ENCODE measurements at regions not wholly inside any gene's neighbourhood (a gene's known extent, or its start where the extent isn't known, plus 50 kb on each side); places are given as distances from the start of the nearest gene placed in this dataset.
A peak's percentile ranks its signal among the peaks of the same experiment; 100 is the strongest.
"Not testable (repeated sequence)": the region's sequence is repeated elsewhere in the genome, so short reads cannot be mapped to it uniquely, and the experiment has no call there.

DNA sequence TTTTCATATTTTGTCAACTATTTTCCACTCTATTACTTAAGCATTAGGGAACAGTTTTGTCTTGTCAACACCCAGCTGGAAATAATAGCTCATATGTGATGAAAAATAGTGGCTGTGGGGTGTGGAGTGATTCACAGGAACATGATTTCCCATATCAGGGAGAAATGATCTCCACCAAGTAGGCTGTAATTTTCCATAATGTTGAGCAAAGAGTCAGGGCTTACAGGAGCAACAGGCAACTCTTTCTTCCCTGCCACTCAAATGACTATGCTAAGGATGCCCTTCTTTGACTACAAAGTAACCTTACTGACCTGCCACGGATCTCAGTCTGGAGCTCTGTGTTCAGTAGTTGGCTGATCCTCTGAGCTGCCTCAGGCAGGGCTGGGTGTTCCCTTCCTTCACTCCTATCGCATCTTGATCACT lies 90.0 kb upstream of the GATB start:
- Mint-ChIP-seq H3K27ac (no peak overlapping the region), H3K4me3 (no peak overlapping the region), H3K4me1 (peaks cover 0 to 5% of the 10 kb centered on the region in 2 donors), H3K27me3 (peaks cover 12 to 14% of the 10 kb centered on the region in 2 donors), H3K36me3 (no peaks in the 10 kb centered on the region), H3K9me3 (no peaks in the 10 kb centered on the region)
- ATAC-seq (replicated peaks): no peak
- no peak for DNase-seq

DNA sequence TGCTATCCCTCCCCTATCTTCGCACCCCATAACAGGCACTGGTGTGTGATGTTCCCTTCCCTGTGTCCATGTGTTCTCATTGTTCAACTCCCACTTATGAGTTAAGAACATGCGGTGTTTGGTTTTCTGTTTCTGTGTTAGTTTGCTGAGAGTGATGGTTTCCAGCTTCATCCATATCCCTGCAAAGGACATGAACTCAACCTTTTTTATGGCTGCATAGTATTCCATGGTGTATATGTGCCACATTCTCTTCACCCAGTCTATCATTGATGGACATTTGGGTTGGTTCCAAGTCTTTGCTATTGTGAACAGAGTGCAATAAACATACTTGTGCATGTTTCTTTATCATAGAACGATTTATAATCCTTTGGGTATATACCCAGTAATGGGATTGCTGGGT lies 84.7 kb upstream of the GATB start:
- not testable (repeated sequence) for DNase-seq; H3K36me3 Mint-ChIP-seq; ATAC-seq (replicated peaks); H3K4me3 Mint-ChIP-seq; H3K9me3 Mint-ChIP-seq; H3K4me1 Mint-ChIP-seq; H3K27ac Mint-ChIP-seq
- H3K27me3 Mint-ChIP-seq: peaks cover 4 to 21% of the 10 kb centered on the region in 2 donors

DNA sequence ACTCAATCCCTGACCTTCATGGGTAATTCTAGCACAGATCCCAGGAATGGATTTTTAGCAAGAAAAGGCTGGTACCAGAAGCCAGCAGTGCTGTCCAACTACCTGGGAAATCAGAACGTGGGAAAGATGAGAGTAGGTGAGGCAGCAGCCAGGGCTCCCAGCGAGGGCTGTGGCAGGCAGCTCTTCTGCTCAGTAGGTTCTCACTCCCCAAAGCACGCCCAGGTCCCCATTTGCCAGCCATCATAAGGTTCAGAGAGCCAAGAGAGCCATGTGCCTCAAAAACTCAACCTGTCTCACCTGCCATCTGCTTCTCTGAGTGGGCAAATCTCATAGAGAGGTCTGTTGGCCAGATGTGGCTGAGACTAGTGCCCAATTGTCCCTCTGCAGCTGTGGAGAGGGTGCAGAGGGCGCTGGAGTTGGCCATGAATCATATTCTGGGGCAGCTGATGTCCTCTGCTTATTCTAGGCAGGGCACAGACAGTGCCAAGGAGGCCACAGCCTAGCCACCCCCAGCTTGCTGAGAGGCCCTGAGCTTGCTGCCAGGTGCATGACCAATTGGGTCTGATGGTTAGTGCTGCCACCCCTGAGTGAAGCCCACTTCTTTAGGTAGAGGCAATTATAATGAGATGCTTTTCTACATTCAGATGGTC lies 81.7 kb upstream of the GATB start:
- Mint-ChIP-seq H3K4me3 (no peak overlapping the region), H3K36me3 (no peaks in the 10 kb centered on the region), H3K9me3 (peaks cover 2 to 3% of the 10 kb centered on the region in 2 donors), H3K27me3 (peaks cover 4 to 10% of the 10 kb centered on the region in 2 donors), H3K27ac (no peak overlapping the region), H3K4me1 (no peaks in the 10 kb centered on the region)
- DNase-seq: no peak
- no peak for ATAC-seq (replicated peaks)

DNA sequence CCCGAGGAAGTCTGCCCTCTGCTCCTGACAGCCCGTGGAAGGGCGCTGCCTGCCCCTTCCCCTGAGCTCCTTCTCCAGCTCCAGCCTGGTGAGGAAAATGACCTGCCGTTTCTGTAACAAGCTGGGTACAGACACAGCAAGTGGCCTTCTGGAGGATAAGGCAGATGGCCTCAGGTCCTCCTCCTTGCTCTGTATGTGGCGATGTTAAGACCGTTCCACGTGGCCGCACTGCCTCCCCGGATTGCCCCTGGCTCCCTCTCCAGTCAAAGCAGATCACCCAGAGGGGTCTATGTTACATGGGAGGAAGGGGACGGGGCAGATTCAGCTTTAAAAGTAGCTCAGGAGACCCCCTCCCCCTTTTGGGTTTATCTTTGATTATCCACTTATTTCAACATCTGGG lies 80.3 kb upstream of the GATB start:
- no peak overlapping the region for H3K4me3 Mint-ChIP-seq
- DNase-seq (no peak), ATAC-seq (replicated peaks) (no peak)
- H3K36me3 Mint-ChIP-seq: no peaks in the 10 kb centered on the region
- no peaks in the 10 kb centered on the region for H3K4me1 Mint-ChIP-seq
- peaks cover 2 to 3% of the 10 kb centered on the region in 2 donors for H3K9me3 Mint-ChIP-seq
- H3K27ac Mint-ChIP-seq: no peak overlapping the region
- H3K27me3 Mint-ChIP-seq: peaks cover 3 to 9% of the 10 kb centered on the region in 2 donors

DNA sequence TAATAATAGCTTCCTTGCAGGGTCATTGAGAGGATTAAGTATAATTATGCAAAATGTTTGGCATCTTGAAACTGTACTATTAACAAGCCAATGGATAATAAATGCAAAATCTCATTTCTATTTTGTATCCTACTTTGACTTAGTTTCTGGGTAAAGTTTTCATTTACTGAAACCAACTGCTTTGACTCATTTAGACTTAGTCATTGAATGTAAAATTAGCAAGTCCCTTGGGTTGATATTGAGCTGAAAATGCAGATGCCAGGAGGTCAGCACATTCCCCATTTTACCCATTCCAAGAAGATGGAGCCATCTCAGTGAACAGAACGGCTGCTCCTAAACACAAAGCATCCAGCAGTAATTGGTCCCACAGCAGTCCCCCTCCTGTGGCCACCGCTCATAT lies 74.7 kb upstream of the GATB start:
- Mint-ChIP-seq H3K9me3 (no peaks in the 10 kb centered on the region), H3K4me3 (no peak overlapping the region), H3K36me3 (no peaks in the 10 kb centered on the region), H3K27me3 (peaks cover 0 to 5% of the 10 kb centered on the region in 2 donors), H3K27ac (no peak overlapping the region), H3K4me1 (no peaks in the 10 kb centered on the region)
- ATAC-seq (replicated peaks) (no peak), DNase-seq (no peak)

DNA sequence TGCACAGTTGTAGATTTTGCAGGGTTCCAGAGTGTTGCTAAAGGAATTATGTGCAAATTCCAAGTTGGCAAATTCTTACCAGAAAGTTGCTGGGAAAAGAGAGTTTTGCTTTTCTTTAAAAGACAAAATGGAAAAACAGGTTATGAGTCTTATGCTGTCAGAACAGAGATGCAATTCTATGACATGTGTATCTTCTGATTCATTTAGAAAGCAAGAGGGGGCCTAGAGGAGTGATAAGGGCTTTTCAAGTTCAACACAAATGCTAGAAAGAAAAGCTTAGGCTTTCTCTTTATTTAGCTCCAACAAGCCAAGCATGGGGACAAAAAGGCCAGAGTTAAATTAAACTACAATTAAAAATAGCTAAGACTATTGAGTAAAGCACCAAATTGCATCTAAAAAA lies 72.4 kb upstream of the GATB start:
- Mint-ChIP-seq H3K9me3 (no peaks in the 10 kb centered on the region), H3K36me3 (no peaks in the 10 kb centered on the region), H3K4me1 (no peaks in the 10 kb centered on the region), H3K4me3 (no peak overlapping the region), H3K27me3 (peaks cover 0 to 5% of the 10 kb centered on the region in 2 donors), H3K27ac (no peak overlapping the region)
- ATAC-seq (replicated peaks) (peak in 1 of 2 donors; percentile 31), DNase-seq (no peak)

DNA sequence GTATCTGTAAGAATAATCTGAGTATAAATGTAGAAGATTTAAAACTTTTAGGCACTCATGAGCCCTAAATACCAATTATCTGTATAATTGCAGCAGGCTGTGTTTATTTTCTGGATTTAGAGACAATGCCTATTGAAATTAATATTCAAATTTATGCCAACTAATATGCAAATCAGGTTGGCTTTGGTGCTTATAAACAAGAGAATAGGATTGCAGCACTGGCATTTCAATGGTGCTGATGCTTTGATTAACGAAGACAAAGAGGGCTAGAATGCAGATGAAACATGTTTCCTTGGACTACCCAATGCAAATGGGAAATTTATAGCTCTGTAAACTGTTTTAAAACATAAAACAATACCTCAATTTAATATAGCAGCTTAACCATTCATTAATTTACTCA lies 70.7 kb upstream of the GATB start:
- H3K36me3 Mint-ChIP-seq: no peaks in the 10 kb centered on the region
- no peak overlapping the region for H3K4me3 Mint-ChIP-seq
- peaks cover 0 to 5% of the 10 kb centered on the region in 2 donors for H3K27me3 Mint-ChIP-seq
- no peaks in the 10 kb centered on the region for H3K4me1 Mint-ChIP-seq
- no peak for DNase-seq
- H3K9me3 Mint-ChIP-seq: no peaks in the 10 kb centered on the region
- ATAC-seq (replicated peaks): no peak
- no peak overlapping the region for H3K27ac Mint-ChIP-seq

DNA sequence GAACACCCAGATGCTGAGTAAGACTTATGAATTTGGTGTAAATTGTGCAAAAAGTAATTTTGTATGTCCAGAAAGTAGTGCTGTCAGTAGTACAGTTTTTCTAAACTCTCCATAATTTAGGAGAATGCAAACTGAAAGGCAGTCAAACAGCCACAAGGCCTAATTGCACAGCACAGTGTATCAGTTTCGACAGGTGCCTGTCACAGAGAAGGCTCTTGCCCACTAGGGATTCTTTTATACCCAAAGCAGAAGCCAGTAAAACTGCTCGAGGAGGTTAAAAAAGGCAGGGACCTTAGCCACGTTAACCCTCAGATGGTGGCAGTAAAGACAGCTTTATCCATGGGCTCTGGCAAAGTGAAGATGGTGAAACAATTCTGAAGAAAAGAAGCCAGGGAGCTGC lies 69.4 kb upstream of the GATB start:
- Mint-ChIP-seq H3K36me3 (no peaks in the 10 kb centered on the region), H3K4me3 (no peak overlapping the region), H3K27me3 (no peaks in the 10 kb centered on the region), H3K9me3 (no peaks in the 10 kb centered on the region), H3K27ac (no peak overlapping the region), H3K4me1 (no peaks in the 10 kb centered on the region)
- DNase-seq (no peak), ATAC-seq (replicated peaks) (no peak)

DNA sequence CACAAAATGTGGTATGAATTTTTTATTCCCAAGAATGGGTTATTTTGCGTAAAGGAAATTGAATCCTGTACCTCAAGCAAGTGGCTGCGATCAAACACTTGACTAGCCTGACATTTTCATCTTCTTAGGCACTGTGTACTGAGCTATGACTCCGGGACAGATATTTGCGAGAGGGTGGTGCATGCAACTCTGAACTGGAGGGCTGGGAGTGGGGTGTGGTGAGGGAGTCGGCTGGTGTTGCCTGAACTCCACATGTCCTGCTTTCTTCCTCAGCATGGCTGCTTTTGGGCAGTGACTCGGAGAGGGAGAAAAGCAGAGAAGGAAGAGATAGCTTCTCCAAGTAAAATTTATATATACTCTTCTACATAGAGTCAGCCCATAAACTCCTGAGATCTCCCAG lies 68.5 kb upstream of the GATB start:
- no peak for ATAC-seq (replicated peaks)
- no peak for DNase-seq
- H3K27ac Mint-ChIP-seq: no peak overlapping the region
- H3K27me3 Mint-ChIP-seq: no peaks in the 10 kb centered on the region
- no peaks in the 10 kb centered on the region for H3K4me1 Mint-ChIP-seq
- H3K9me3 Mint-ChIP-seq: no peaks in the 10 kb centered on the region
- H3K4me3 Mint-ChIP-seq: no peak overlapping the region
- H3K36me3 Mint-ChIP-seq: no peaks in the 10 kb centered on the region

DNA sequence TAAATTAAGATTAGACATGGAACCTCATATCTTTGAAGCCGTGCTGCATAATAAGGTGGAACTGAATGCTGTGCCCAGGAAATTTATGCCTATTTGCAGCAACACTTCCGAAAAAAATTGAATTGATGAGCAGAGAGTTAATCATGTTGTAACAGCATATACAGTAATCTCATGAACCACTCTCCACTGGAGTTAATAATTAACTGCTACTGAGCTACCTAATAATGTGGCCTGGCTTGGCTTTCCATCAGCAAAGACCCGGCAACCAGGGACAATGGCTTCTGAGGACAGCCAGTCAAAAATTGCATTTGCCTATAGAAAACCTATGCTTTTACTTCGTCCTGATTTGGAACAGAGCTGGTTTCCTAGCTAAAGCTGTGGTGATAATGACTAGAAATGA lies 63.8 kb upstream of the GATB start:
- Mint-ChIP-seq H3K4me1 (no peaks in the 10 kb centered on the region), H3K27me3 (peaks cover 0 to 8% of the 10 kb centered on the region in 2 donors), H3K4me3 (no peak overlapping the region), H3K9me3 (no peaks in the 10 kb centered on the region), H3K27ac (no peak overlapping the region), H3K36me3 (no peaks in the 10 kb centered on the region)
- ATAC-seq (replicated peaks): no peak
- no peak for DNase-seq

DNA sequence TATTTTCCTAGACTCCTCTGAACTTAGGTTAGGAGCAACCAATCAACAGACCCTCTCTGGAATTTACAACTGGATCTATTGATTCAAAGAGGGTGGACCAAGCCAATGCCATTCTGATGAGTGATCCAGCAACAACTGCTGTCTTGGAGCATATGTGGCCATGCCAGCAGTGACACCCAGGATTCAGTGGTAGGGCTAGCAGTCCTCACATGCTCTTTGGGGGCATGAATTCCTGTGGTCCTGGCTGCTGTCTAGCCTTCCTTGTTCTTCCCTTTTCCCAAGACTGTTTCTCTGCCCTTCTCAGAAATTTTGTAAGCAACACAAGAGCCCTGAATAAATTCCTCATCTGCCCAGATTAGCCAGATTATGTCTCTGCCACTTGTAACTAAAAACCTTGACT lies 61.5 kb upstream of the GATB start:
- Mint-ChIP-seq H3K27me3 (peaks cover 0 to 8% of the 10 kb centered on the region in 2 donors), H3K36me3 (no peaks in the 10 kb centered on the region), H3K4me1 (no peaks in the 10 kb centered on the region), H3K27ac (no peak overlapping the region), H3K4me3 (no peak overlapping the region), H3K9me3 (no peaks in the 10 kb centered on the region)
- ATAC-seq (replicated peaks) (no peak), DNase-seq (no peak)

DNA sequence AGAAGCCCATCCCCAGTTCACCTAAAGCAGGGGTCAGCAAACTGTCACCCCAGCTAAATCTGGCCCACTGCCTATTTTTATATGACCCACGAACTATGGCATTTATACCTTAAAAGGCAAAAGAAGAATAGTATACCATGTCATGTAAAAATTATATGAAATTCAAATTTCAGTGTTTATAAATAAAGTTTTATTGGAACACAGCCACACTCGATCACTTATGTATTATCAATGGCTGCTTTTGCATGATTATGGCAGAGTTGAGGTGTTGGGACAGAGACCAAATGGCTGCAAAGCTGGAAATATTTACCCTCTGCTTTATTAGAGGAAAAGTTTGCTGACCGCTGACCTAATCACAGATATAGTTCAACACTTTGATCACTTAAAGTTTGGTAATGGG lies 59.2 kb upstream of the GATB start:
- DNase-seq (no peak), ATAC-seq (replicated peaks) (no peak)
- Mint-ChIP-seq H3K36me3 (no peaks in the 10 kb centered on the region), H3K4me3 (no peak overlapping the region), H3K9me3 (no peaks in the 10 kb centered on the region), H3K27me3 (peaks cover 0 to 12% of the 10 kb centered on the region in 2 donors), H3K4me1 (no peaks in the 10 kb centered on the region), H3K27ac (no peak overlapping the region)

DNA sequence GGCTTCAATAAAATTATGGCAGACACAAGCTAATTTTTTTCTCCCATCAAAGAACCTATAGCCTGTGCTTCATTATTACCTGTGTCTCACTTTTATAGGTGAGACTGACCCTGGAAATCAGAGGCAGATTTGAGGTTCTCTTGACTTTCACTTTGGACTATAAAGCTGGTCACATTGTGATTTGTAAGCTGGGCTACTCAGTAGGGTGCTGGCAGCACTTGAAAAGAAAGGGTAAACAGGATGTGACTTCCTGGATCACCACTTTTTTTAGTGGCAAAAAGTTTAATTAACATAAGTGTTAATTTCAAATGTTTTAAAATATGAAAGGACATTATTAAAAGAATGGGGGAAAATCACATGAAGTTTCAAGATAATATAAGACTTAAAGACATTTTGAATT lies 50.6 kb upstream of the GATB start:
- ATAC-seq (replicated peaks) (no peak), DNase-seq (no peak)
- Mint-ChIP-seq H3K27me3 (no peaks in the 10 kb centered on the region), H3K36me3 (no peaks in the 10 kb centered on the region), H3K27ac (no peak overlapping the region), H3K9me3 (no peaks in the 10 kb centered on the region), H3K4me1 (no peaks in the 10 kb centered on the region), H3K4me3 (no peak overlapping the region)

Measured in stimulated activated naive B cell treated with anti-CD40 and anti-IgM and Interleukin-4, amounts not matched to agents 10 μg/mL and 1 μg/mL and 100 μg/mL, for 72 hours (primary cell).